ENCODE measurements at regions not wholly inside any gene's neighbourhood (a gene's known extent, or its start where the extent isn't known, plus 50 kb on each side); places are given as distances from the start of the nearest gene placed in this dataset.

GRCh38 chr17:13933441-13934276, 135.6 kb upstream of the COX10 start:
- no peak for TF ChIP-seq JUNB (IDR thresholded peaks at IDR 0.05; ENCODE audit: unreplicated experiment)
- TF ChIP-seq CREB1 (CRISPR knock-in tag; IDR thresholded peaks at IDR 0.05; ENCODE audit: low read depth): no peak
- no peak for TF ChIP-seq ETS1 (IDR thresholded peaks at IDR 0.05)
- no peak for TF ChIP-seq CTCF (conservative IDR thresholded peaks at IDR 0.05; ENCODE audit: low read depth in 2 of 2)
- no peak for TF ChIP-seq REST (IDR thresholded peaks at IDR 0.05; ENCODE audit: unreplicated experiment)
- TF ChIP-seq POLR2AphosphoS5 (IDR thresholded peaks at IDR 0.05; ENCODE audit: low read depth): no peak
- no peak for TF ChIP-seq EZH2phosphoT487 (IDR thresholded peaks at IDR 0.05; ENCODE audit: unreplicated experiment)
- no peak for TF ChIP-seq ZNF331 (CRISPR knock-in tag; IDR thresholded peaks at IDR 0.05; ENCODE audit: low read depth)
- no peak for TF ChIP-seq ZNF462 (CRISPR knock-in tag; IDR thresholded peaks at IDR 0.05)
- no peak for TF ChIP-seq EZH2 (IDR thresholded peaks at IDR 0.05; ENCODE audit: low read depth, unreplicated experiment)
- TF ChIP-seq ZNF114 (CRISPR knock-in tag; IDR thresholded peaks at IDR 0.05): no peak
- no peak for TF ChIP-seq STAT1 (IDR thresholded peaks at IDR 0.05; ENCODE audit: unreplicated experiment)
- no peak for TF ChIP-seq NANOG (IDR thresholded peaks at IDR 0.05; ENCODE audit: borderline replicate concordance)
- H3K27ac Mint-ChIP-seq: no peak overlapping the region
- no peak overlapping the region for H3K4me3 ChIP-seq

More at GRCh38 chr17:13933441-13934276, 135.6 kb upstream of the COX10 start:
- no peak for ATAC-seq
- H3K79me2 ChIP-seq (replicated peaks; ENCODE audit: insufficient read depth): no peaks in the 10 kb centered on the region
- H3K4me2 ChIP-seq: no peak overlapping the region
- H3K27ac ChIP-seq (ENCODE audit: low read depth): no peak overlapping the region
- peaks cover 15% of the 10 kb centered on the region; the same call in 2 of the 3 replicates for H3K4me1 Mint-ChIP-seq
- no peak for DNase-seq (ENCODE audit: low spot score)
- no peaks in the 10 kb centered on the region for H3K36me3 ChIP-seq (ENCODE audit: insufficient read depth)
- no peaks in the 10 kb centered on the region for H3K27me3 ChIP-seq (ENCODE audit: insufficient read depth)
- H4K20me1 ChIP-seq (replicated peaks; ENCODE audit: insufficient read depth): no peaks in the 10 kb centered on the region
- H3F3A ChIP-seq (replicated peaks; ENCODE audit: low read depth): no peaks in the 10 kb centered on the region
- H3K9me2 ChIP-seq (ENCODE audit: insufficient read depth): no peaks in the 10 kb centered on the region
- no peak overlapping the region for H2AFZ ChIP-seq
- no peaks in the 10 kb centered on the region for H3K36me3 Mint-ChIP-seq (ENCODE audit: low read depth)
- no peaks in the 10 kb centered on the region for H3K4me1 ChIP-seq (ENCODE audit: insufficient read depth)
- no peaks in the 10 kb centered on the region for H3K9me3 Mint-ChIP-seq
- no peak overlapping the region for H3K4me3 Mint-ChIP-seq
- H3K27me3 Mint-ChIP-seq (ENCODE audit: insufficient read depth, low read depth, poor library complexity): no peaks in the 10 kb centered on the region

Measured in GM23338 (cell line).